ENCODE measurements at regions not wholly inside any gene's neighbourhood (a gene's known extent, or its start where the extent isn't known, plus 50 kb on each side); places are given as distances from the start of the nearest gene placed in this dataset.

DNA sequence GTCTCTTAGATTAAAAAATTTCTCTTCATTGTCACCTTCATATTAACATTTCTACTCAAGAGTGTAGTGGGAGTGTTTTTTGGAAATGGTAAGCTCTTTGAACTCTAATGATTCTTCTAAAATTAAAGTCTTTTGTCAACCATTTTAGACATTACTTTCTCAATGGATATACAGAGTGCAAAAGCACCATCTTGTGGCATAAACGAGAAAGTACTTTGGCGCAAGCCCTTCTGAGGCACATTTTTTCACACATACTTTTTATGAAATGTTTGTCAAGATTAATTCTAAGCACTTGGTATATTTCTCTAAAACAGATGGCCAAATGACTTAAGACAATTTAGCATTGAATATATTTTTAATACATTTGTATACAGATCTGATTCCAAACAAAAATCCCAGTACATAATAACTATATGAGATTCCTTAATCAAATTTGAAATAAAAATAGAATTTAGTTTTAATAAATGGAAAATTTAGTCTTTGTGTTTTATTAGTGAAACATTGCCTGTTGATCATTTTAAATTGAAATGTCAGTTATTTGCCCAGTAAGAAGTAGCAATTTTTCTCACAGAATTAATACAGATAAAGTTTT lies 63.3 kb upstream of the GALNT5 start:
- DNase-seq = peak; percentile 88 to 90

DNA sequence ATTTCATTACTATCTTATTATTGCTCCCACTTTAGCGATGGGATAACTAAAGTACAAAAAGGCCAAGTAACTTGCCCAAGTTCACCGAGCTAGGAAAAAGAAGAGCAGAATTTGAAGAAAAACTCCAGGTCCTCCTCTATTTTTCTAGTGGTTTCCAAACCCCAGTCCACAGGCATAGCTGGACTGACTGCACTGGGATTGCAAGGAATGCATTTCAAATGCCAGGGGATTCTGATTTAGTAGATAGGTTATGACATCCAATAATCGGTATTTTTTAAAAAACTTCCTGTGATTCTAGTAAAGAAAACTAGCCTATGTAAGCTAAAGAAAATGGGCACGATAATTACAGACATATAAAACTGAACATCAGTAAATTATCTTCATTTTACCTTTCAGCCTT lies 62.7 kb upstream of the GALNT5 start:
- DNase-seq = no peak

DNA sequence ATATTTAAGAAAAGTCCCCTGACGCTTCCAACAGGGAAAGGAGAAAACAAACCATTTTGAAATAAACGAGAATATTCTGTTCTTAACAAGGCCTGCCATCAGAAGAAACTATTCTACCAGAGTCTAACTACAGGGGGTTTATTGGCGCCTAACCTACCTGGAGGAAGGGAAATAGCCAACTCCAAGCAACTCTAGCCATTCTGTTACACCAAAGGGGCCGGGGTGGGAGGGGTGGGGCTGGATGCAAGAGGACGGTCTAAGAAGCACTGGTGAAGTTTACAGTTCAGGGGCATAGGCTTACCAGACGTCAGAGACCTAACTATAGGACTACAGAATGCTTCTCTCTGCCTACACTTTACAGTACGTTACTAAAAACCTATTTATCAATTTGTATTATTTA lies 60.5 kb upstream of the GALNT5 start:
- DNase-seq = no peak

DNA sequence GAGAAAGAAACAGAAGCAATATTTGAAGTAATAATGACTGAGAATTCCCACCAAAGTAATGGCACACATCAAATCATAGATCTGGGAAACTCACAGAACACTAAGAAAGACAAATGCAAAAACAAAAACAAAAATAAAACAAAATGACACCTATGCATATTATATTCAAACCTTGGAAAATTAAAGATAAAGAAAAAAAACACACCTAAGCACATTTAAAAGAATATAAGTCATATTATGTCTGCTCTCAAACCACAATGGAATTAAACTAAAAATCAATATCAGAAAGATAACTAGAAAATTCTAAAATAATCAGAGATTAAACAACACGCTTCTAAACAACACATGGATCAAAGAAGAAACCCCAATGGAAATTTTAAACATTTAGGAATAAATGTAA lies 59.7 kb upstream of the GALNT5 start:
- no peak for DNase-seq

DNA sequence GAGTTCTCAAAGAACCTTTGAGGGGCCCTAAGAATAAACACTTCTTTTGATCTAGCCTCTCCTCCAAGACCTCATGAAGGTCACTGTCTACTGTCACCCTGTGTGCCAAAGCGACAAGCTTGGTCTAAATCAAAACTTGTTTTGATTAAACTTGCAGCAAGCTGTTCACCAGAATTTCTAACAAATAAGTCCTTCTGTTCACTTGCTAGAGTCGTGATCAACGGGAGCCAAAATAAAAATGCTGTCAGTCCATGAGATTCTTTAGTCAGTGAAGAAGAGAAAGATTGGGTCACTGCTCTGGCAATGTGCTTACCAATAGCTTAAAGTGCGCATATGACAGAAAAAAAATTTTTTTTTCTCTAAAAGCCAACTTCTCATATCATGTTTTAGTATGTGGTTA lies 53.9 kb upstream of the GALNT5 start:
- DNase-seq = no peak

DNA sequence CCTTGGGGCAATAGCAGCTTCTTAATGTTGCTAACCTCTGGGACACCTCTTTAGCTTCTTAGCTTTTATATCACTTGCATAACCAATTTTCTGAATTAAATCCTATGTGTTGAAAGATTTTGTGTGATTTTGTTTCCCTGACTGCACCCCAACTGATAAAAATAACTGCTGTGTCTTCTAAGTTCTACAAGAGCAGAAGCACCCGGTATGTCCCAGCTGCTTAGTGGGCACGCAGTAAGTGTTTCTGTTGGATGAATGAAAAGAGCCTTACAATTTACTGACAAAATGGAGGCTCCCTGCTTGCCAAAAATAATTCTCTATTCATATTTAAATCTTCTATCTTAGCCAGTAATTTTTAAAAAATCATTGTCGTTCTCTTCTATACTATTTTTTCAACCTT lies 53.1 kb upstream of the GALNT5 start:
- no peak for DNase-seq

DNA sequence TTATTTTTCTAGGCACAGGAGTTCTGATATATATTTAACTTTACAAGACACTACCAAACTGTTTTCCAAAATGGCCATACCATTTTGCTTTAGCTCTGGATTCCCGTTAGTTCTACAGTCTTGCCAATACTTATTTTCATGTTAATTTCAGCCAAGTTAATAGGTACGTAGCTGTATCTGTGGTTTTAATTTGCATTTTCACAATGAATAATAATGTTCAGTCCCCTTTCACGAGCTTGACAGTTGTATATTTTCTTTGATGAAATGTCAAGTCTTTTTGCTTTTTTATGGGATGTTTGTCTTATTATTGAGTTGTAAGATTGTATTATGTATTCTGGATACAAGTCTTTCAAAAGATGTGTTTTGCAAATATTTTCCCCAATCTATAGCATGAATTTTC lies 50.6 kb upstream of the GALNT5 start:
- DNase-seq = no peak
